AG09309 (cell line): ENCODE measurements at regions not wholly inside any gene's neighbourhood (a gene's known extent, or its start where the extent isn't known, plus 50 kb on each side); places are given as distances from the start of the nearest gene placed in this dataset.

Experiments
- DNase-seq: peaks from one replicate; pipeline ENCODE4 v3.0.0-alpha.2; 2010; ENCODE audit warnings: low read depth
- H3K4me3 ChIP-seq: 2 replicates; pipeline ENCODE4 v1.5.1; 2011; ENCODE audit warnings: mild to moderate bottlenecking, low read depth, low read length, moderate library complexity; ENCODE audit not compliant: control insufficient read depth
- TF ChIP-seq, protein P1 (sequence below): IDR thresholded peaks from 2 replicates; pipeline ENCODE4 v1.5.1; 2011; ENCODE audit warnings: mild to moderate bottlenecking, low read depth, low read length, inconsistent platforms; ENCODE audit not compliant: insufficient read depth, control insufficient read depth; ENCODE audit errors: missing control alignments

DNA sequence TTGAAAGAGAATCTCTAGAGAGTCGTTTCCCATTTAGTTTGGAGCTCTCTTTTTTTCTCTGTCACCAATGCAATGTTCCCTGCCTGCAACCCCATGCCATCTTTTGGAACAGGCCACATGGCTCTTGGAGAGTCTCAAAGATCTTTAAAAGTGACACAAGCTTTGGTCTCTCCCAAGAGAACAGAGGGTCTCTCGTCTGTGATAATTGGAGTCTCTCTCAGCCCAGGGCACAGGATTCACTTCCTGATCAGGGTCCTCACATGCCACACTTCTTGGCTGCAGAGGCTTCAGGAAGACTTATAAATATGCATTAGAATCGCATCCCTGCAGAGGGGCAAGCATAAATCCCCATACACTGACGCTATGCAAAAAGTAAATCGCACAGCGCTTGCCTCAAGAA, 240.5 kb downstream of the IRS2 start:
- TF ChIP-seq, protein P1, sequence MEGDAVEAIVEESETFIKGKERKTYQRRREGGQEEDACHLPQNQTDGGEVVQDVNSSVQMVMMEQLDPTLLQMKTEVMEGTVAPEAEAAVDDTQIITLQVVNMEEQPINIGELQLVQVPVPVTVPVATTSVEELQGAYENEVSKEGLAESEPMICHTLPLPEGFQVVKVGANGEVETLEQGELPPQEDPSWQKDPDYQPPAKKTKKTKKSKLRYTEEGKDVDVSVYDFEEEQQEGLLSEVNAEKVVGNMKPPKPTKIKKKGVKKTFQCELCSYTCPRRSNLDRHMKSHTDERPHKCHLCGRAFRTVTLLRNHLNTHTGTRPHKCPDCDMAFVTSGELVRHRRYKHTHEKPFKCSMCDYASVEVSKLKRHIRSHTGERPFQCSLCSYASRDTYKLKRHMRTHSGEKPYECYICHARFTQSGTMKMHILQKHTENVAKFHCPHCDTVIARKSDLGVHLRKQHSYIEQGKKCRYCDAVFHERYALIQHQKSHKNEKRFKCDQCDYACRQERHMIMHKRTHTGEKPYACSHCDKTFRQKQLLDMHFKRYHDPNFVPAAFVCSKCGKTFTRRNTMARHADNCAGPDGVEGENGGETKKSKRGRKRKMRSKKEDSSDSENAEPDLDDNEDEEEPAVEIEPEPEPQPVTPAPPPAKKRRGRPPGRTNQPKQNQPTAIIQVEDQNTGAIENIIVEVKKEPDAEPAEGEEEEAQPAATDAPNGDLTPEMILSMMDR: no peak
- no peak overlapping the region for H3K4me3 ChIP-seq

DNA sequence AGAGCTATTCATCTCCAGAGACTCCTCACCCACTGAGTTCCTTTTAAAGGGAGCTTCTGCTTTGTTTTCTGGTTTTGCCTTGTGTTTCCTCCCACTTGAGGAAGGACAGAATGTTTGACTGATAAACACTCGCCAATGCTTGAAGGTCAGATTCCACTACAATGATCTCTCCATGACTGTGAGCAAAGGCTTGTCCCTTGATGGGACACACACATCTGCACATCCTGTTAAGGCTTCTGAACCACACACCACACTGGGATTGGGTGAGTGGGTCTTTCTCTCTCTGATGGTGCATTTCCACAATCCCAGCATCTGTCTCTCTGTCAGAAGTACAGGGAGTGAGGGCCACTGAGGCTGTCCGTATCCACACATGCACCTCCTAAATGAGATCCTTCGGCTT, 245.3 kb downstream of the IRS2 start:
- no peak for DNase-seq
- TF ChIP-seq, protein P1: no peak

More for the DNA sequence above, 240.5 kb downstream of the IRS2 start:
- no peak for DNase-seq

DNA sequence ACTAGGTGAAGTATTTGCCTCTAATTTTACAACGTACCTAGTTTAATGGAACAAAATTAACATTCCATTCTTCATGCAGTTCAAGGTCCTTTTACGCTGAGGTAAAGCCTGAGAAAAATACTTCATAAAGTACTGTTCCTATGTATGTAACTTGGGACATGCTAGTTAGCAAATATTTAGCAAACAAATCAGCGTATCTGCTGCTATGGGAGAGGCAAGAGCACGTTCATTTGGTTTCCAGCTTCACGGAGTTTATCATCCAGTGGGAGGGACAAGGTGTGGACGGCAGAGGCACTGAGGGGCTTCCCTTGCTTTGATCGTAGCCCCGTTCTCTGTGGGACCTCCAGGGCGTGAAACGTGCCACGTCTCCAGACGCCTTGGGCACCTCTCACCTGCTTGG, 248.8 kb downstream of the IRS2 start:
- TF ChIP-seq, protein P1: no peak
- DNase-seq: no peak
- H3K4me3 ChIP-seq: no peak overlapping the region

More for the DNA sequence above, 245.3 kb downstream of the IRS2 start:
- no peak overlapping the region for H3K4me3 ChIP-seq

DNA sequence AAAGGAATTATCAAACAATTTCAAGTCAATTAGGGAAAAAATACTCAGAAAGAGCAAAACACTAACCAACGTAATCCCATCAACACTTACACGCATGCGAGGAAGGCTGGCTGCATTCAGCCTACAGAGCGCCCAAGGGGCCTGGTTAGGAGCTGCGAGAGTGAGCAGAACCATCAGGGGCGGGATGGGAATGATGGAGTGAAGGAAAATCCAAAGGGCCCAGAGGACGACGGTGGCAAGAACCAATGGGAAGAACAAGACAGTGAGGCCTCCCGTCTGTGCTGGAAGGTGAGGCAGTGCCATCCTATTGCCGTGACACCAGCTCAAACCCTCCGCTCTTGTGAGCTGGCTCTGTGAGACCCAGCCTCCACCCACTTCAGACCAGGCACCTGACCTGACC, 253.0 kb downstream of the IRS2 start:
- no peak overlapping the region for H3K4me3 ChIP-seq
- TF ChIP-seq, protein P1: no peak
- no peak for DNase-seq

DNA sequence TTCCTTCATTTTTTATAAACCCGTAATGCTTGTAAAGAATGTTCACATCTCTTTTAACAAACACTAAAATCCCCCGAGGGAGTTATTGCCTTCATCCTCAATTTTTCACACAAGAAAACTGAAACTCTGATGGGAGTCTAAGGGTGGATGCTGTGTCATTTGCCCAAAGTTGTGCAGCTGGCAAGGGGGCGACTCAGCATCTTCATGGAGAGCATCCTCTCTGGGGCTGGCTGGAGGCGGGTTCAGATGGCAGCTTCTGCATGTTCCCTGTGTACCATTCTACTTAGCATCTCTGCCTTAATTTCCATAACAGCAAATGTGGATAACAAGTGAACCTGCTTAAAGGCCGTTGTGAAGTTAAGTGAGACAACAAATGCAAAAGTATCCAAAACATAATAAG, 256.4 kb downstream of the IRS2 start:
- no peak overlapping the region for H3K4me3 ChIP-seq
- TF ChIP-seq, protein P1: no peak
- DNase-seq: no peak

DNA sequence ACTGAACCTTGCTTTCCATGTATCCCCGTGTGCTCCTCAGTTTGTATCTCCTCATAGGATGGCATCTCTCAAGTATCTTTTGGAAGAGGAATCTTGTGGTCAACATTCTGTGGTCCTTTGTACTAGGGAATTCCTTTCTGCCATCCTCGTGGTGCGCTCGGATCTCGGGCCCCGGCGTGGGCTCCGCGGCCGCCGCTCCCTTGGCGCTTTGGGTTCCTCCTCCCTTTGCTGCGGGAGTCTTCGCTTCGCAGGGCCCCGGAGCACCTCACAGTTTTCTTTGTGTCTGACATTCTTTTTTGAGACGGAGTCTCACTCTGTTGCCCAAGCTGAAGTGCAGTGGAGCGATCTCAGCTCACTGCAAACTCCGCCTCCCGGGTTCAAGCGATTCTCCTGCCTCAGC, 264.7 kb downstream of the IRS2 start:
- no peak for DNase-seq
- TF ChIP-seq, protein P1: no peak
- H3K4me3 ChIP-seq: no peak overlapping the region

DNA sequence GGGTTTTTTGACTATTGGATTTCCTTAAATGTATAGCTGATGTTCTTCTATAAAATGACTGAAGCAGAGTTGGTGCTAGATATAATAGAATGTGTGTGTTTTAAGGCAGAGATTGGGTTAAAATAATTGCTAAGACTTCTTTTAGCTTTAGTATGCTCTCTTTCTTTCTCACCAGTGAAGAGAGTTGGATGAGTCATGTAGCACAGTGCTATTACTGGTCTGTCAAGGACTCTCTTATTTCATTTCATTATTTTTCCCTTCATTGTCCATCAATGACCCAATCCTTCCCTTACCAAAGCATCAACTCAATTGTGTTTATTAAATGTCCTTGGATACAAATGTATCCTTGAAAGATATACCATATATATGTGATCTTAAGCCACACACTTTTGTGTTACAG, 268.9 kb downstream of the IRS2 start:
- no peak overlapping the region for H3K4me3 ChIP-seq
- DNase-seq: no peak
- TF ChIP-seq, protein P1: no peak
